NB4 (cell line): ENCODE measurements at regions not wholly inside any gene's neighbourhood (a gene's known extent, or its start where the extent isn't known, plus 50 kb on each side); places are given as distances from the start of the nearest gene placed in this dataset.

Experiments used
- DNase-seq: peaks from one replicate; pipeline ENCODE4 v3.0.0; 2010; ENCODE audit warnings: low read depth
- H3K4me3 ChIP-seq: one replicate; pipeline ENCODE4 v1.5.1; 2011; ENCODE audit warnings: mild to moderate bottlenecking, low read depth, low read length, moderate library complexity
- MYC ChIP-seq: IDR thresholded peaks from 2 replicates; pipeline ENCODE4 v1.6.1; 2011; ENCODE audit warnings: low read depth, low read length
- POLR2A ChIP-seq: IDR thresholded peaks from 2 replicates; pipeline ENCODE4 v1.6.1; 2011; ENCODE audit warnings: mild to moderate bottlenecking; ENCODE audit not compliant: insufficient read length; ENCODE audit errors: extremely low read depth
- TF ChIP-seq, protein P1 (sequence below): IDR thresholded peaks from one replicate; pipeline ENCODE4 v1.5.1; 2012; ENCODE audit warnings: low read depth, low read length
- TF ChIP-seq, protein P2 (sequence below): IDR thresholded peaks from 2 replicates; pipeline ENCODE4 v1.6.1; 2011; ENCODE audit warnings: low read depth, low read length

DNA sequence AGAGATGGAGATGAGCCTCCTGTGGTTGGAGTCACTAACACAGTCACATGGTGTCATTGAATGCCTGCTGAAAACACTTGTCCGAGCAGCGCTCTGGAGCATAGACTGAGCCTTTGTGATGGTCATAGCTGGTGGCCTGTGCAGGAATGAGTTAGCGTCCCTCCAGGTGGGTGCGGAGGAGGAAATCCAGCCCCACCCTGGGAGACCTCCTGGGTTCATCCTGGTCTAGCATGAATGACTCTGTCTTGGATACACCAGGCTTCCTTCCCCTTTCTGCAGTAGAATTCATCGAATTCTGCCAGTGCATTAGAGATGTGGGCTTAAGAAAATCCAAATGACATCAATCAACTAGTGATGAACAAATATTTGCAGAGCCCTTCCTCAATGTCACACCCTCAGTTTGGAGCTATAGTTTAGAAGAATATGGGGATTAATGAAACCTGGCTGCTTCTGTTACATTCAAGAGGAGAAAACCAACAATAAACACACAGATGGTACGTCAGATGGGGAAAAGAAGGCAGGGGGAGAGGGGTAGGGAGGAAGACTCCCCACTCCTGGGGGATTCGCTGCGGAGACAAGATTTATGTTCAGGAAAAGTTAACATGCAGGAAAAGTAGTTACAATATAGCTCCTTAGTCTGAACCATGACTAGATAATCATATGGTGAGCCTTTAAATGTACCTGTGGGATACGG, 136.7 kb downstream of the DDX1 start:
- DNase-seq: no peak
- TF ChIP-seq, protein P1, sequence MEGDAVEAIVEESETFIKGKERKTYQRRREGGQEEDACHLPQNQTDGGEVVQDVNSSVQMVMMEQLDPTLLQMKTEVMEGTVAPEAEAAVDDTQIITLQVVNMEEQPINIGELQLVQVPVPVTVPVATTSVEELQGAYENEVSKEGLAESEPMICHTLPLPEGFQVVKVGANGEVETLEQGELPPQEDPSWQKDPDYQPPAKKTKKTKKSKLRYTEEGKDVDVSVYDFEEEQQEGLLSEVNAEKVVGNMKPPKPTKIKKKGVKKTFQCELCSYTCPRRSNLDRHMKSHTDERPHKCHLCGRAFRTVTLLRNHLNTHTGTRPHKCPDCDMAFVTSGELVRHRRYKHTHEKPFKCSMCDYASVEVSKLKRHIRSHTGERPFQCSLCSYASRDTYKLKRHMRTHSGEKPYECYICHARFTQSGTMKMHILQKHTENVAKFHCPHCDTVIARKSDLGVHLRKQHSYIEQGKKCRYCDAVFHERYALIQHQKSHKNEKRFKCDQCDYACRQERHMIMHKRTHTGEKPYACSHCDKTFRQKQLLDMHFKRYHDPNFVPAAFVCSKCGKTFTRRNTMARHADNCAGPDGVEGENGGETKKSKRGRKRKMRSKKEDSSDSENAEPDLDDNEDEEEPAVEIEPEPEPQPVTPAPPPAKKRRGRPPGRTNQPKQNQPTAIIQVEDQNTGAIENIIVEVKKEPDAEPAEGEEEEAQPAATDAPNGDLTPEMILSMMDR: no peak
- no peak for TF ChIP-seq MYC
- TF ChIP-seq, protein P2, sequence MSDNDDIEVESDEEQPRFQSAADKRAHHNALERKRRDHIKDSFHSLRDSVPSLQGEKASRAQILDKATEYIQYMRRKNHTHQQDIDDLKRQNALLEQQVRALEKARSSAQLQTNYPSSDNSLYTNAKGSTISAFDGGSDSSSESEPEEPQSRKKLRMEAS: no peak
- no peak for TF ChIP-seq POLR2A
- H3K4me3 ChIP-seq: no peak overlapping the region

GRCh38 chr2:15729001-15729400, 137.3 kb downstream of the DDX1 start:
- TF ChIP-seq, protein P1: no peak
- TF ChIP-seq POLR2A (no peak), MYC (no peak)
- TF ChIP-seq, protein P2: no peak
- H3K4me3 ChIP-seq: no peak overlapping the region
- no peak for DNase-seq

GRCh38 chr2:15729709-15730544, 138.3 kb downstream of the DDX1 start:
- TF ChIP-seq, protein P2: no peak
- TF ChIP-seq, protein P1: no peak
- TF ChIP-seq POLR2A: no peak
- TF ChIP-seq MYC: no peak
- DNase-seq: no peak
- no peak overlapping the region for H3K4me3 ChIP-seq

GRCh38 chr2:15730545-15731212, 139.0 kb downstream of the DDX1 start:
- no peak overlapping the region for H3K4me3 ChIP-seq
- TF ChIP-seq, protein P1: no peak
- TF ChIP-seq, protein P2: no peak
- TF ChIP-seq POLR2A (no peak), MYC (no peak)
- DNase-seq: peak; percentile 55

GRCh38 chr2:15731213-15731888, 139.7 kb downstream of the DDX1 start:
- DNase-seq: no peak
- TF ChIP-seq, protein P1: no peak
- TF ChIP-seq MYC: no peak

More at GRCh38 chr2:15731213-15731888, 139.7 kb downstream of the DDX1 start:
- H3K4me3 ChIP-seq: no peak overlapping the region
